MM.1S (cell line): ENCODE measurements at regions not wholly inside any gene's neighbourhood (a gene's known extent, or its start where the extent isn't known, plus 50 kb on each side); places are given as distances from the start of the nearest gene placed in this dataset.
"Not testable (repeated sequence)": the region's sequence is repeated elsewhere in the genome, so short reads cannot be mapped to it uniquely, and the experiment has no call there.

Experiments used
- DNase-seq: peaks from one replicate; pipeline ENCODE4 v3.0.0-alpha.2; 2015
- H2AFZ ChIP-seq: fragments of 300-600 bp; sonication (generic); 2 replicates; pipeline ENCODE4 v1.6.0; 2016; ENCODE audit warnings: antibody characterized with exemption, low read length
- H3F3A ChIP-seq: fragments of 300-600 bp; sonication (generic); 2 replicates; pipeline ENCODE4 v1.6.1; 2016; ENCODE audit warnings: mild to moderate bottlenecking, antibody characterized with exemption, low read length, moderate library complexity, mixed read lengths; ENCODE audit not compliant: insufficient read depth
- H3K27ac ChIP-seq: fragments of 300-600 bp; sonication (generic); 2 replicates; pipeline ENCODE4 v1.5.1; 2016; ENCODE audit warnings: mild to moderate bottlenecking, low read length
- H3K27me3 ChIP-seq: fragments of 300-600 bp; sonication (generic); replicated peaks from 2 replicates; pipeline ENCODE4 v1.6.0; 2016; ENCODE audit warnings: low read length; ENCODE audit not compliant: insufficient read depth
- H3K36me3 ChIP-seq: fragments of 300-600 bp; sonication (generic); replicated peaks from 2 replicates; pipeline ENCODE4 v1.6.1; 2016; ENCODE audit warnings: mild to moderate bottlenecking, low read length, mixed read lengths; ENCODE audit not compliant: insufficient read depth
- H3K4me1 ChIP-seq: fragments of 300-600 bp; sonication (generic); 2 replicates; pipeline ENCODE4 v1.6.1; 2016; ENCODE audit warnings: low read length, mixed read lengths
- H3K4me2 ChIP-seq: fragments of 300-600 bp; sonication (generic); 2 replicates; pipeline ENCODE4 v1.6.0; 2016; ENCODE audit warnings: low read depth, low read length
- H3K4me3 ChIP-seq: fragments of 300-600 bp; sonication (generic); 2 replicates; pipeline ENCODE4 v1.5.1; 2016; ENCODE audit warnings: low read length, mixed read lengths
- H3K79me2 ChIP-seq: fragments of 300-600 bp; sonication (generic); 2 replicates; pipeline ENCODE4 v1.6.1; 2016; ENCODE audit warnings: mixed run types, low read length, mixed read lengths
- H3K9ac ChIP-seq: fragments of 300-600 bp; sonication (generic); 2 replicates; pipeline ENCODE4 v1.6.1; 2016; ENCODE audit warnings: low read length, mixed read lengths
- H3K9me2 ChIP-seq: fragments of 300-600 bp; sonication (generic); replicated peaks from 2 replicates; pipeline ENCODE4 v1.6.1; 2016; ENCODE audit warnings: mild to moderate bottlenecking, low read length, mixed read lengths; ENCODE audit not compliant: insufficient read depth
- H3K9me3 ChIP-seq: fragments of 300-600 bp; sonication (generic); replicated peaks from 2 replicates; pipeline ENCODE4 v1.6.1; 2016; ENCODE audit warnings: mild to moderate bottlenecking, low read length, mixed read lengths; ENCODE audit not compliant: insufficient read depth
- H4K20me1 ChIP-seq: fragments of 300-600 bp; sonication (generic); 2 replicates; pipeline ENCODE4 v1.6.1; 2016; ENCODE audit warnings: mild to moderate bottlenecking, low read length, moderate library complexity, mixed read lengths; ENCODE audit not compliant: insufficient read depth
- EZH2 ChIP-seq: fragments of 300-600 bp; sonication (generic); optimal IDR thresholded peaks from 2 replicates; pipeline ENCODE3; 2017; ENCODE audit warnings: low read depth, mild to moderate bottlenecking, antibody characterized with exemption, low read length, mixed read lengths
- EZH2phosphoT487 ChIP-seq: fragments of 300-600 bp; sonication (generic); IDR thresholded peaks from 2 replicates; pipeline ENCODE4 v1.6.1; 2018; ENCODE audit warnings: antibody characterized with exemption, low read length
- TF ChIP-seq, protein P1 (sequence below): fragments of 300-600 bp; sonication (generic); IDR thresholded peaks from 2 replicates; pipeline ENCODE4 v1.5.1; 2016; ENCODE audit warnings: antibody characterized with exemption, low read length, mixed read lengths

- TF ChIP-seq, protein P1, sequence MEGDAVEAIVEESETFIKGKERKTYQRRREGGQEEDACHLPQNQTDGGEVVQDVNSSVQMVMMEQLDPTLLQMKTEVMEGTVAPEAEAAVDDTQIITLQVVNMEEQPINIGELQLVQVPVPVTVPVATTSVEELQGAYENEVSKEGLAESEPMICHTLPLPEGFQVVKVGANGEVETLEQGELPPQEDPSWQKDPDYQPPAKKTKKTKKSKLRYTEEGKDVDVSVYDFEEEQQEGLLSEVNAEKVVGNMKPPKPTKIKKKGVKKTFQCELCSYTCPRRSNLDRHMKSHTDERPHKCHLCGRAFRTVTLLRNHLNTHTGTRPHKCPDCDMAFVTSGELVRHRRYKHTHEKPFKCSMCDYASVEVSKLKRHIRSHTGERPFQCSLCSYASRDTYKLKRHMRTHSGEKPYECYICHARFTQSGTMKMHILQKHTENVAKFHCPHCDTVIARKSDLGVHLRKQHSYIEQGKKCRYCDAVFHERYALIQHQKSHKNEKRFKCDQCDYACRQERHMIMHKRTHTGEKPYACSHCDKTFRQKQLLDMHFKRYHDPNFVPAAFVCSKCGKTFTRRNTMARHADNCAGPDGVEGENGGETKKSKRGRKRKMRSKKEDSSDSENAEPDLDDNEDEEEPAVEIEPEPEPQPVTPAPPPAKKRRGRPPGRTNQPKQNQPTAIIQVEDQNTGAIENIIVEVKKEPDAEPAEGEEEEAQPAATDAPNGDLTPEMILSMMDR = no peak
- TF ChIP-seq EZH2 (no peak), EZH2phosphoT487 (no peak)
Observed at GRCh38 chr11:29612423-29612822, 404.4 kb downstream of the KCNA4 start.

GRCh38 chr11:29606330-29607031 is 410.3 kb downstream of the KCNA4 start:
- H3K9ac ChIP-seq = no peak overlapping the region
- H4K20me1 ChIP-seq = no peaks in the 10 kb centered on the region
- no peaks in the 10 kb centered on the region for H3K36me3 ChIP-seq
- no peaks in the 10 kb centered on the region for H3F3A ChIP-seq
- no peak for DNase-seq
- H3K79me2 ChIP-seq = no peaks in the 10 kb centered on the region
- no peak overlapping the region for H3K27ac ChIP-seq
- TF ChIP-seq, protein P1 = no peak
- no peak for TF ChIP-seq EZH2phosphoT487
- H3K4me1 ChIP-seq = no peaks in the 10 kb centered on the region
- H3K4me3 ChIP-seq = no peak overlapping the region
- no peaks in the 10 kb centered on the region for H3K27me3 ChIP-seq
- no peaks in the 10 kb centered on the region; the same call in 1 of the 2 replicates for H3K9me2 ChIP-seq
- H3K9me3 ChIP-seq = no peaks in the 10 kb centered on the region
- no peak overlapping the region for H2AFZ ChIP-seq
- H3K4me2 ChIP-seq = no peak overlapping the region

More at GRCh38 chr11:29612423-29612822, 404.4 kb downstream of the KCNA4 start:
- no peaks in the 10 kb centered on the region for H3K27me3 ChIP-seq
- no peak overlapping the region for H3K4me2 ChIP-seq
- H3F3A ChIP-seq = no peaks in the 10 kb centered on the region
- H3K36me3 ChIP-seq = no peaks in the 10 kb centered on the region
- no peaks in the 10 kb centered on the region for H3K9me3 ChIP-seq
- no peaks in the 10 kb centered on the region for H3K79me2 ChIP-seq
- no peak overlapping the region for H3K9ac ChIP-seq
- H3K4me1 ChIP-seq = no peaks in the 10 kb centered on the region
- H2AFZ ChIP-seq = no peak overlapping the region
- no peaks in the 10 kb centered on the region for H4K20me1 ChIP-seq
- no peaks in the 10 kb centered on the region; the same call in 1 of the 2 replicates for H3K9me2 ChIP-seq
- no peak for DNase-seq
- H3K27ac ChIP-seq = no peak overlapping the region
- H3K4me3 ChIP-seq = no peak overlapping the region

- H3F3A ChIP-seq, H3K27ac ChIP-seq, H3K4me2 ChIP-seq, H3K9ac ChIP-seq, H3K36me3 ChIP-seq, H3K4me3 ChIP-seq, H4K20me1 ChIP-seq, H3K4me1 ChIP-seq, H3K79me2 ChIP-seq, H3K9me3 ChIP-seq, H3K27me3 ChIP-seq, DNase-seq, H3K9me2 ChIP-seq, H2AFZ ChIP-seq: not testable (repeated sequence)
Observed at GRCh38 chr11:29600151-29600575, 416.7 kb downstream of the KCNA4 start.

- Histone ChIP-seq H3K9me2 (no peaks in the 10 kb centered on the region), H3K27me3 (no peaks in the 10 kb centered on the region), H3F3A (no peaks in the 10 kb centered on the region), H3K4me1 (no peaks in the 10 kb centered on the region), H4K20me1 (no peaks in the 10 kb centered on the region), H3K4me2 (no peak overlapping the region), H3K4me3 (no peak overlapping the region), H3K9me3 (no peaks in the 10 kb centered on the region), H3K36me3 (no peaks in the 10 kb centered on the region), H3K79me2 (no peaks in the 10 kb centered on the region), H3K9ac (no peak overlapping the region), H2AFZ (no peak overlapping the region), H3K27ac (no peak overlapping the region)
- TF ChIP-seq, protein P1 = no peak
- no peak for TF ChIP-seq EZH2
- TF ChIP-seq EZH2phosphoT487 = no peak
- DNase-seq = no peak
Observed at GRCh38 chr11:29584342-29584741, 432.5 kb downstream of the KCNA4 start.
